ENCODE measurements at regions not wholly inside any gene's neighbourhood (a gene's known extent, or its start where the extent isn't known, plus 50 kb on each side); places are given as distances from the start of the nearest gene placed in this dataset.

- H3K4me3 ChIP-seq (ENCODE audit: extremely low read depth, insufficient read depth, low read length, poor library complexity, severe bottlenecking), result no peak overlapping the region
- H3K36me3 ChIP-seq (ENCODE audit: control insufficient read depth, insufficient read depth, low read length), result no peaks in the 10 kb centered on the region
- WGBS, 2 experiments (ENCODE audit: insufficient coverage in 2 of 2), result no CpG with 5 or more reads among the region's 2 CpGs
- no peaks in the 10 kb centered on the region for H3K4me1 ChIP-seq (ENCODE audit: control insufficient read depth, insufficient read depth, low read length, poor library complexity, severe bottlenecking)
- no peak overlapping the region for H3K27ac ChIP-seq (ENCODE audit: low read depth, low read length, severe bottlenecking)
- H3K9me3 ChIP-seq (ENCODE audit: control insufficient read depth, low read length), result no peaks in the 10 kb centered on the region
Measured at GRCh38 chr6:113694278-113695077, 162.7 kb upstream of the MARCKS start.

DNA sequence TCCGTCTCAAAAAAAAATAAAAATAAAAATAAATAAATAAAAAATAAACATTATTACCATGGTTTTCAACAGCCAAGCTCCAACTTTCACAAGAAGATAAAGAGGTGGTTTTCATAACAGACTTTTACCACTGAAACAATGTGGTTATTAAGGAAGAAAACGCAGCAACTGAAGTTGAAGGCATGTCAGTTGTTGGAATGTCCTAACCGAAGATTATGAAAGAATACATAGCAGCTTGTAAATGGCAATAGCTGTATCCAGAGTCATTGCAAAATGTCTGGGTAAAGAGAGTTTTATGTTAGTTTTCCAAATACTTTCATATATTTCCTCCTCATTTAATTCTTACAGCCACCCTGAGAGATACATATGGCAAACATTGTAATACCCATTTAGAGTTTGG lies 161.6 kb upstream of the MARCKS start:
- no peaks in the 10 kb centered on the region for H3K36me3 ChIP-seq (ENCODE audit: control insufficient read depth, insufficient read depth, low read length)
- H3K9me3 ChIP-seq (ENCODE audit: control insufficient read depth, low read length), result no peaks in the 10 kb centered on the region
- no peaks in the 10 kb centered on the region for H3K4me1 ChIP-seq (ENCODE audit: control insufficient read depth, insufficient read depth, low read length, poor library complexity, severe bottlenecking)
- H3K27ac ChIP-seq (ENCODE audit: low read depth, low read length, severe bottlenecking), result no peak overlapping the region
- no peak overlapping the region for H3K4me3 ChIP-seq (ENCODE audit: extremely low read depth, insufficient read depth, low read length, poor library complexity, severe bottlenecking)
- 86 to 100% methylated on average over 2 of the region's 3 CpGs for WGBS, 2 experiments (ENCODE audit: insufficient coverage in 2 of 2)

DNA sequence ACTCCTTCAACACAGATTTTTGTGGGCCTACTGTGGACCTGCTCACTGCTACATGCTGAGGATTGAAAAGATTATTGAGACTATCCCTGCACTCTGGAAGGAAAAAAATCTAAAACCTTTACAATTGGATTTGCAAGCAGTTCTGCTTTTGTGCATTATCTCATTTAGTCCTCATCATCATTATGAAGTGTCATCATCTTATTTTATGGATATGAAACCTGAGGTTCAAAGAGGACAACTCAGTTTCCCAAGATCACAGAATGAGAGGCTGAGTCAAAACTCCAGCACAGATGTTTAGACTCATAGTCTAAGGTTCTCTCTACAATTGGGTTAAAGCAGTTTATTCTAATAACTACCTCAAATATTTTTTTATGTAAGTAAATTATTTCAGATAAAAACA lies 160.2 kb upstream of the MARCKS start:
- Histone ChIP-seq H3K4me3 (ENCODE audit: extremely low read depth, insufficient read depth, low read length, poor library complexity, severe bottlenecking) (no peak overlapping the region), H3K27ac (ENCODE audit: low read depth, low read length, severe bottlenecking) (no peak overlapping the region), H3K4me1 (ENCODE audit: control insufficient read depth, insufficient read depth, low read length, poor library complexity, severe bottlenecking) (no peaks in the 10 kb centered on the region), H3K9me3 (ENCODE audit: control insufficient read depth, low read length) (no peaks in the 10 kb centered on the region), H3K36me3 (ENCODE audit: control insufficient read depth, insufficient read depth, low read length) (no peaks in the 10 kb centered on the region)

GRCh38 chr6:113697632-113698410 lies 159.3 kb upstream of the MARCKS start:
- no peaks in the 10 kb centered on the region for H3K36me3 ChIP-seq (ENCODE audit: control insufficient read depth, insufficient read depth, low read length)
- H3K4me3 ChIP-seq (ENCODE audit: extremely low read depth, insufficient read depth, low read length, poor library complexity, severe bottlenecking), result no peak overlapping the region
- 57% methylated on average over 1 of the region's 4 CpGs; no CpG with 5 or more reads in 1 of the 2 experiments for WGBS, 2 experiments (ENCODE audit: insufficient coverage in 2 of 2)
- H3K4me1 ChIP-seq (ENCODE audit: control insufficient read depth, insufficient read depth, low read length, poor library complexity, severe bottlenecking), result no peaks in the 10 kb centered on the region
- H3K9me3 ChIP-seq (ENCODE audit: control insufficient read depth, low read length), result no peaks in the 10 kb centered on the region
- H3K27ac ChIP-seq (ENCODE audit: low read depth, low read length, severe bottlenecking), result no peak overlapping the region

DNA sequence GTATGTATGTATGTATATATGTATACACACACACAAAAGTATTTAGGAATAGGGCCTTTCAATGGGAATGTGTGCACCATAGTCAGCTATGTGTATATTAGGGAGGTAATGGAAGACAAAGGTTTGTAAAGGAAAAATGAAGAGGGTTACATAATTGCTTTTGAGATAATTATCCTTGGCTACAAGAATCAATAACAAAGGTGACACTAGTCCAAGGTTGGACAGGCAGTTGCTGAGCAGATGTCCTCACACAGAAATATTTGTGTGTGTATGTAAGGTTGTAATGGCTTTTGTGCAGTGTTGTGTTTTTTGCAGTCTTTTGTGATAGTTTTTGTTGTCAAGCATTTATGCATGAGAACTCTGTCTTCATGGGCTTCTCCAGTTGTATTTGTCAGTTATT lies 157.9 kb upstream of the MARCKS start:
- no peak overlapping the region for H3K27ac ChIP-seq (ENCODE audit: low read depth, low read length, severe bottlenecking)
- no peaks in the 10 kb centered on the region for H3K9me3 ChIP-seq (ENCODE audit: control insufficient read depth, low read length)
- no peaks in the 10 kb centered on the region for H3K4me1 ChIP-seq (ENCODE audit: control insufficient read depth, insufficient read depth, low read length, poor library complexity, severe bottlenecking)

DNA sequence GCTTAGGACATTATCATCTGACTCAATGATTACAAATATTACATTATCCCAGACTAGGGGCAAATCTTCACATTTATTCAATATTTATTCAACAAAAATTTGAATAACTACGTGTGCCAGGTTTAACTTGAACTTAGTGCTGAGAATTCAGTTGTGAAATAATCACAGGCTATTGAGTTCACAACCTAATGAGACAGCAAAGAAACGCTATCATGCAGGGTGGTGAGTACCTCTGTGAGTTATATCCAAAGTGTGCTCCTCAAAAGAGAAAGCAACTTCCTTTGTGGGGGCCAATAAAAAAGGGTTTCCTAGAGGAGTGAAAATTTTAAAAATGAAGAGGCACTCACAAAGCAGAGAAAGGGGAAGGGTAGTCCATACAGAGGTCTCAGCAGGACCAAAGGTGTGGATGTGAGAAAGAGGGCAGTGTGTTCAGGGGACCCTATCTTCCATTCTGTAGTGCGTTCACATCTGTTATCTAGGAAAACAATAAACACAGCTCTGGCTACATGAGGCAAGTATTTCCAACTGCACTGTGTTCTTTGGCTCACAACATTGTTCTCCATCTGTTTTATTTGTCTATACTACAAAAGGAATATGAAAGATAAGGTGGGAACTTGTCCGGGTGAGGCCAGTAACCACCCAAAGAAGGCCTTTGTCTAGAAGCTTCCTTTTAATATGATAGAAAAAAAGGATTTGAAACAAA lies 155.4 kb upstream of the MARCKS start:
- no peaks in the 10 kb centered on the region for H3K36me3 ChIP-seq (ENCODE audit: control insufficient read depth, insufficient read depth, low read length)
- H3K27ac ChIP-seq (ENCODE audit: low read depth, low read length, severe bottlenecking), result no peak overlapping the region
- 90 to 100% methylated on average over 2 to 3 of the region's 4 CpGs for WGBS, 2 experiments (ENCODE audit: insufficient coverage in 2 of 2)
- no peak overlapping the region for H3K4me3 ChIP-seq (ENCODE audit: extremely low read depth, insufficient read depth, low read length, poor library complexity, severe bottlenecking)
- H3K4me1 ChIP-seq (ENCODE audit: control insufficient read depth, insufficient read depth, low read length, poor library complexity, severe bottlenecking), result no peaks in the 10 kb centered on the region
- H3K9me3 ChIP-seq (ENCODE audit: control insufficient read depth, low read length), result no peaks in the 10 kb centered on the region

More for the DNA sequence above, 157.9 kb upstream of the MARCKS start:
- Histone ChIP-seq H3K36me3 (ENCODE audit: control insufficient read depth, insufficient read depth, low read length) (no peaks in the 10 kb centered on the region), H3K4me3 (ENCODE audit: extremely low read depth, insufficient read depth, low read length, poor library complexity, severe bottlenecking) (no peak overlapping the region)

- H3K36me3 ChIP-seq (ENCODE audit: control insufficient read depth, insufficient read depth, low read length), result no peaks in the 10 kb centered on the region
- no peaks in the 10 kb centered on the region for H3K9me3 ChIP-seq (ENCODE audit: control insufficient read depth, low read length)
- H3K4me3 ChIP-seq (ENCODE audit: extremely low read depth, insufficient read depth, low read length, poor library complexity, severe bottlenecking), result no peak overlapping the region
- no peak overlapping the region for H3K27ac ChIP-seq (ENCODE audit: low read depth, low read length, severe bottlenecking)
- no peaks in the 10 kb centered on the region for H3K4me1 ChIP-seq (ENCODE audit: control insufficient read depth, insufficient read depth, low read length, poor library complexity, severe bottlenecking)
- WGBS, 2 experiments (ENCODE audit: insufficient coverage in 2 of 2), result 80 to 84% methylated on average over 1 to 3 of the region's 3 CpGs
Measured at GRCh38 chr6:113707194-113707593, 150.0 kb upstream of the MARCKS start.

DNA sequence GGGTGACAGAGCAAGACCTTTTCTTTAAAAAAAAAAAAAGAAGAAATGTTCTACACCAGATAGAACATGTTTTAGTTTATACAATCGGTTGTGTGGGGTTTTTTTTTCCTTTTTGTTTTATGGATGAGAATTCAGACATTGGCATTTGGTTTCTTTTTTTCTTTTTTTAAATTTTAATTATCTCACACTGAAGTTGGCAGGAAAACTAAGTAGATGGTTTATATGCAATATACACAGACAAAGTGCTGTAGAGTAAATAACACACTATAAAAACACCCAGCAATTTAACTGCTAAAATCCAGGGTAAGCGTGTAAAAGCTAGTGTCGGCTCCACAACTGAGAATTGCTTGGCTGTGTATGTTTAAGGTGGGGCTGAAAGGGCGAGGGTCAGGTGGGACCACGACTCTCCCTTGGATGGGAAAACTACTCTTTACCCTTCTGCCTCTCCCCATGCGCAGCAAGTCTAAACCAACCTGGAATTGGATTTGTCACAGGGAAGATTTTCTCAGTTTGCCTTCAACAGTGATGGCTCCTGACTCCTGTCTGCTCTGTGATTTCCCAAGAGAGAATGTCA lies 147.1 kb upstream of the MARCKS start:
- no peak overlapping the region for H3K4me3 ChIP-seq (ENCODE audit: extremely low read depth, insufficient read depth, low read length, poor library complexity, severe bottlenecking)
- H3K27ac ChIP-seq (ENCODE audit: low read depth, low read length, severe bottlenecking), result no peak overlapping the region
- H3K4me1 ChIP-seq (ENCODE audit: control insufficient read depth, insufficient read depth, low read length, poor library complexity, severe bottlenecking), result no peaks in the 10 kb centered on the region
- WGBS, 2 experiments (ENCODE audit: insufficient coverage in 2 of 2), result 100% methylated on average over 1 to 2 of the region's 6 CpGs
- H3K9me3 ChIP-seq (ENCODE audit: control insufficient read depth, low read length), result no peaks in the 10 kb centered on the region
- no peaks in the 10 kb centered on the region for H3K36me3 ChIP-seq (ENCODE audit: control insufficient read depth, insufficient read depth, low read length)

GRCh38 chr6:113713665-113714064 lies 143.5 kb upstream of the MARCKS start:
- no peaks in the 10 kb centered on the region for H3K36me3 ChIP-seq (ENCODE audit: control insufficient read depth, insufficient read depth, low read length)
- H3K9me3 ChIP-seq (ENCODE audit: control insufficient read depth, low read length), result no peaks in the 10 kb centered on the region
- 60 to 80% methylated on average over 1 of the region's 2 CpGs for WGBS, 2 experiments (ENCODE audit: insufficient coverage in 2 of 2)
- H3K4me1 ChIP-seq (ENCODE audit: control insufficient read depth, insufficient read depth, low read length, poor library complexity, severe bottlenecking), result no peaks in the 10 kb centered on the region
- H3K27ac ChIP-seq (ENCODE audit: low read depth, low read length, severe bottlenecking), result no peak overlapping the region
- H3K4me3 ChIP-seq (ENCODE audit: extremely low read depth, insufficient read depth, low read length, poor library complexity, severe bottlenecking), result no peak overlapping the region

DNA sequence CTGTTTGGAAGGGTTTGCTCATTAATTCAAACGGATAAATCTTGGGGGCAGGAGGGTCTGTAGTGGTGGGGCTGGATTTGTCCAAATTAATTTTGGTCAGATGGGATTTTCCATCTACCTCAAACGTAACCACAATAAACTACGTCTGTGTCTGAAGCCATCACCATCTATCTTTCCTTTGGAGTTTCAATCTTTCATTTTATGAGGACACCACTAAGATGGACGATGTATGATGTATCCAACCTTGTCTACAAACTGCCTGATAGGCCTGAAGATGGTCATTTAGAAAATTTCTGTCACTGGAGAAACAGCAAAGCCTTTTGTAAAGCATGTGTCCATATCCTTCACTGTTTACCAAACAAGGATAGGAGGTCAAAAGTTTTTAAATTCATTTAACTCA lies 138.6 kb upstream of the MARCKS start:
- Histone ChIP-seq H3K4me3 (ENCODE audit: extremely low read depth, insufficient read depth, low read length, poor library complexity, severe bottlenecking) (no peak overlapping the region), H3K9me3 (ENCODE audit: control insufficient read depth, low read length) (no peaks in the 10 kb centered on the region)

More for the DNA sequence above, 138.6 kb upstream of the MARCKS start:
- Histone ChIP-seq H3K36me3 (ENCODE audit: control insufficient read depth, insufficient read depth, low read length) (no peaks in the 10 kb centered on the region), H3K27ac (ENCODE audit: low read depth, low read length, severe bottlenecking) (no peak overlapping the region), H3K4me1 (ENCODE audit: control insufficient read depth, insufficient read depth, low read length, poor library complexity, severe bottlenecking) (no peaks in the 10 kb centered on the region)
- 83 to 94% methylated on average over 1 to 2 of the region's 4 CpGs for WGBS, 2 experiments (ENCODE audit: insufficient coverage in 2 of 2)
